HG03025 (cell line): ENCODE measurements at regions not wholly inside any gene's neighbourhood (a gene's known extent, or its start where the extent isn't known, plus 50 kb on each side); places are given as distances from the start of the nearest gene placed in this dataset.

Experiments used
- ATAC-seq: cut with Tn5 transposase; IDR thresholded peaks from one replicate; pipeline ENCODE4 v1.9.1; 2021; ENCODE audit warnings: mild to moderate bottlenecking, moderate library complexity; ENCODE audit not compliant: unreplicated experiment, low FRiP score

DNA sequence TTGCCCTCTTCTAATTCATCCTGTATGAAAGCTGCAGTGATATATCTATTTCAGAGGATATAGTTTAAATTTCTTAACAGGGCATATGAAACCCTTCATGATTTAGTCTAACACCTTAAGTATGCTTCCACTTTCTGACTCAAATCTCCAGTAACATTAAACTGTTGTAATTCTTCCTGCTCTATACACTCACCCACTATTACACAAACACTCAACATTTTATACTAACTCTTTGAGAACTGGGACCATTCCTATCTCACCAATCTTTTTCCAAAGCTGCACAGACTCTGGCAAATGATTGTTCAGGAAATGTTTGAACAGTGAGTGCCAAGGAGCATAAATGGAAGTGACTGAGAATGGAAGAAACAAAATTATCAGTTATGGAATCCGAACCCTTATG is 560.4 kb upstream of the DPPA4 start:
- no peak for ATAC-seq

- no peak for ATAC-seq
Measured at GRCh38 chr3:109899925-109900324, 562.6 kb upstream of the DPPA4 start.

DNA sequence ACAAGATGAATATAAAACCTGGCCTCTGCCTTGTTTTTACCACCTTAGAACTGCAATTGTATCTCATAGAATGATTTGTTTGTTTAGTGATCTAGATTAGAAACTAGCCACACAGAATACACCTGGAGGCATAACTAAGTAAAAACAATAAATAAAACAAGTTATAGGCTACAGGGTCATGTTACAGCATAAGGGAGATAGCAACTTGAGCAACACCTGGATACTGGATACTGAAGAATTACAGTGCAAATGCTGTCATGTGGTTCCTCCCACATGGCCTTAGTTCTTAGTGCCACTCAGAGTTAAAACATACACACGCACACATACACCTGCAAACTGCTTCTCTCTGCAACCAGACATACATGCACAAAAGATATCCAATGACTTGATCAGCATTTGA is 563.4 kb upstream of the DPPA4 start:
- ATAC-seq, result no peak

DNA sequence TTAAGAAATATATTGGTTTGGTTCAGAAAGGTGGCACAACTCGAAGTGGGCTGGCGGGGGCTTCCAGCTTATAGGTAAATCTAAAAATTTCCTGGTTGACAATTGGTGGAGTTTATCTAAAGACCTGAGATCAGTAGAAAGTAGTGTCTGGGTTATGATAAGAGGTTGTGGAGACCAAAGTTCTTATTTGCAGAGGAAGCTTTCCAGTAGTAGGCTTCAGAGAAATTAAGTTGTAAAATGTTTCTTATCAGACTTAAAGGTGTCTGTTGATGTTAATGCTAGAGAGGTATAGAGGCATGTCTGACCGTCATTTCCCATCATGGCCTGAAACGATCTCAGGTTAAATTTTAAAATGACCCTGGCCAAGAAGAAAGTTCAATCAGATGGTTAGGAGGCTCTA is 565.2 kb upstream of the DPPA4 start:
- ATAC-seq, result no peak

DNA sequence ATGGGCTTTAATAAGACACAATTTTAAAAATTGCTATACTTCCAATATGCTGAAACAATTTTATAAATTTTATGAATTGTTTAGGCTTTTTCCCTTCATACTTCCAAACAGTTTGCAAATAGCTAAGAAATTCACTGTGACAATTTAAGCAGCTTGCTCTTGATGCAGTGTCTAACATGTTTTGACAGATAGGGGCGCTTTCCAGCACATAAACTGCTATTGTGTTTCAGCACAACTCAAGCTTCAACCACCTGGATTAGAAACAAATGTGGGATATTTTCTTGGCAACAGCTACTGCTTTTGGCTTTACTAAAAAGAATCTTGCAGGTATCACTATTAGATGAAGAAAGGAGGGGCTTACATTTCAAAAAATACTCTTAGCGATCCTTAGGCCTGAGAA is 565.8 kb upstream of the DPPA4 start:
- no peak for ATAC-seq

GRCh38 chr3:109910772-109911171 is 573.4 kb upstream of the DPPA4 start:
- ATAC-seq, result no peak

- no peak for ATAC-seq
Measured at GRCh38 chr3:109918740-109919139, 581.4 kb upstream of the DPPA4 start.

DNA sequence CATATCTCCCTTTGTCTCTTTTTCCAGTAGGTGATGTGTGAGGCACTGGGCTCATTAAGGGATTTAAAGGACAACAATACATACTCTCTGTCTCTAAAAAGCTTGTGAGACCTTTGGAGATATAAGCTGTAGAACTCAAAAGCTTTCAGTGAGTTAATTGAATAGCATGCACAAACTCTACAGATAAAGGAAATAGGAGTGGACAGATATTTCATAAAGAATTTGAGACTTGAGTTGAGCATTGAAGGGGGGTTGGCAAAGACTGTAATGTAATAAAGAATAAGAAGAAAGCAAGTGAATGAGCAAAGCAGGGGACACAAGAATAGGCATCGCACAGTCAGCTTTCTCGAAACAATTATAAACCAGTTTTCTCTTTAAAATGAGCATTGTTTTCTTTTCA is 583.4 kb upstream of the DPPA4 start:
- no peak for ATAC-seq

DNA sequence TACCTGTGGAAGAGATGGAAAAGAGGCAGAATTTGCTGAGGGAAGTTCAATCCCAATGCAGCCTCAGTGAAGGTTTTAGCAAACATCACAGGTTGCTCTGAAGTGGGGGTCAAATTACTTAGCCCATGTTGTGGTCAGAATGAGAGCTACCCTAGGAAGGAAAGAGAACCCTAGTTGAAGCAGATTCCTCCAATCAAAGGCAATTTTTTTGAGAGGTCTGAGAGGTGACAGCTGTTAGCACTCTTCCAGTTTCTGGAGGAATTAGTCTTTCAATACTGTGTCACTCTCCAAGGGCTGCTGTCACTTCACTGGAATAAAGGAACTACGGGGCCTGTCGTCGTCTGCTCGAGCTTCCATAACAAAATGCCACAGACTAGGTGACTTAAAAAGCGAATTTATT is 584.2 kb upstream of the DPPA4 start:
- no peak for ATAC-seq

DNA sequence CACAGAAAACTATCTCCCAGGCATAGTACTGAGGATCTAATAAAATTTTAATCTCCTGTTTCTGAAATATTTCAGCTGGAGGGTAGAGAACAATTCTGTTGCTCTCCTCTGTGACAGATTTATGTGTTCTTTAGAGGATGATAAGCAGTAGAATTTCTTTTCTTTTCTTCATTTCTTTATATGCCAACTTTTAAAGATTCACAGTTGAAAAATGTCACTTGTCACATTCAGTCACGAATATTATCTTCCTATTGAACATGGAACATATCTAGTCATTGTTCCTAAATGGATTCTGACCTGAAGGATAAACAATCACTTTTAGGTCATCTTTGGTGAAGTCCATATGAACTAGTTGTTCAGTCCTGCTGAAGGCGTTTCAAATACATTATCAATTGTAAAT is 585.5 kb upstream of the DPPA4 start:
- no peak for ATAC-seq

DNA sequence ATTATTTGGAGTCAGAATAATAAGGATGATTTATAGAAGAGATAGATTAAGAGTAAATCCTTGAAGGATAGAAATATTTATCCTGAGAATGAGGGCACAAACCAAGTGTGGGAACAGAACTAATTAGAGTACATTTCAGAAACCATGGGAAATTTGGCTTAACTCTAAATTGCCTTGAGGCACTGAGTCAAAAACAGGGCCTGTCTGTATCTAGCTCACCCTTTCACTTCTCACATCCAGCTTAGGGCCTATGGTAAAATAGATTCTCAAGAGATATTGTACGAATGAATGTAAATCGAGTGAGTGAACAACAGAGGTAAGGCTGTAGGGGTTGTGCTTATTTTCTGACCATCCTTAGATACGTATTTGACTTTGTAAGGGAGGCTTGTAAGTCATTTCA is 586.1 kb upstream of the DPPA4 start:
- ATAC-seq, result no peak

DNA sequence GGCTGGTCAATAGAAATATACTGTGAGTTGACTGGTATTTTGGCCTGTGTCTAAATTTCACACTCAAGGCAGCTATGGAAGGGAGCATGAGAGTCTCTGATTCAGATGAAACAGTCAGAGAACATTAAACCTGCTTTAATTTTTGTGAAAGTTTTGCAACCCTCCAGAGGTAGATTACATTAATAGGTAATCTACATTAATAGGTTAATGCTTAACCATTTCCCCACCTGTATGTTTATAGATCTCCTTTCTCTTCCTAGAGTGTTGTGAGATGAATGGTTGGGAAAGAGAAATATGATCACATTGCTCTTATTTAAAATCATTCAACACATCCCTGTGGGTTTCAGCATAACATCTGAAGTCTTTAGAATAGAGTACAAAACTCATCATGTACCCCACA is 586.9 kb upstream of the DPPA4 start:
- ATAC-seq, result no peak

DNA sequence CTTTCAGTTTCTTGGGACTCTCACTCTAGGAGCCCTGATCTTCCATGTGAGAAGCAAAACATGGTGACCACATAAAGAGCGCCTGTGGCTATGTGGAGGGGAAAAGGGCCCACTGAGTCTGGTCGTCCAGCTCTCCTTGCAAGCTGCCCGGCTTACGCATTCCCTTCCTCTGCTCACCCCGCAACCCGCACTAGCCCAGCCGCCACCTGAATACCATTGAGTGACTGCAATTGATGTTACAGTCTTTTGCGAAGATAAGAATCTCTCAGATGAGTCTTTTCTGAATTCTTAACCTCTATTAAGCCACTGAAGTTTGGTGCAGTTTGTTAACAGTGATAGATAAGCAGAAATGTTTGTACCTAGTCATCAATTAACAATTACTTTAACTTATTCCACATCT is 589.0 kb upstream of the DPPA4 start:
- no peak for ATAC-seq

DNA sequence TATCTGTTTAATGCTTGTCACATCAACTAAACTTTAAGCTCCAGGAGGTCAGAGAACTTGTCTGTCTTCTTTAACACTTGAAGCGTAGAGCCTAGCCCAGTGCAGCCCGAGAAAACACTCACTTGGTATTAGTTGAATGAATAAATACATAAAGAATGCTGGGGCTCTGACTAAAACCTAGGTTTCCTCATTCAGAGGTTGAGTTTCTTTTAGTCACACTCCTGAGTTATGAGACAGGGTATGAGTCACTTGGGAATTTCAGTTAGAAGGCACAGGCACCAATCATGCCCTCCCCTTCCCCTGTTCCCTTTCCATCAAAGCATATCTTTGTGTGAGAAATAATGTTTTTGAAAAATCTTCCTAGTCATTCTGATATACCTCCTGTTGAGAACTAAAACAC is 589.8 kb upstream of the DPPA4 start:
- ATAC-seq, result no peak

DNA sequence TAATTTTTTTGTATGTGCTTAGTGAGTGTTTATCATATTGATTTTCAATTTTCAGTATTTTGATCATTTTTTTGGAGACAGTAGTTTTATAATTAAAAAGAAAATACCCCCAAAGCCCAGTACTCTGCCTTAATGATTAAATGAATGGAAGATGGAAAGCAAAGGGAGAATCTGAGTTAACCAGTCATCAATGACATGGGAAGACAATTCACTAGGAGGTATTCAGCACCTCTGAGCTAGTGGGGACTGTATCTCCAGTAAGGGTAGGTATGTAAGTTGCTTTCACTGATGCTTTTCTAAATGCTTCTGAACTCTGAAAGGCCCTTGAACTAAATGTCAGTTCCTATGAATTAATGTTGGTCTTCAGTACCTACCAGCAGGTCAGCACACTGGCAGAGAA is 590.4 kb upstream of the DPPA4 start:
- ATAC-seq, result no peak

GRCh38 chr3:109930582-109930981 is 593.2 kb upstream of the DPPA4 start:
- no peak for ATAC-seq

DNA sequence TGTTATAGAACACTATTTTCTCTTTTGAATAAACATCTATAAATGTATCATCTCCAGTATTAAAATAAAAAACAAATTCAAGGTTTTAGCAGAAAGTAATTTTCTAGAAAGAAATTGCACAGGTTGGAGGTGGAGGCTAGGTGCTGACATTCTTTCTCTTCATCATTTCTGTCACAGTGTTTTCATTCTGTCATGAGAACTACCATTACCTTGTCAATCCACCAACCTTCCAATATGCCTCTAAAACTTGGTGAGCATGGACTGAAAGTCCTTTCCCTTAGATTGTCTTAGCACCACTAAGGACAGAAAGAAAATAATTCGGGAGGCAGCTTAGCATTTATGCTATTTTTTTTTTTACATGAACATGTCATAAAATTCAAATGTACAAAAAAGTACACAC is 596.2 kb upstream of the DPPA4 start:
- ATAC-seq, result no peak

DNA sequence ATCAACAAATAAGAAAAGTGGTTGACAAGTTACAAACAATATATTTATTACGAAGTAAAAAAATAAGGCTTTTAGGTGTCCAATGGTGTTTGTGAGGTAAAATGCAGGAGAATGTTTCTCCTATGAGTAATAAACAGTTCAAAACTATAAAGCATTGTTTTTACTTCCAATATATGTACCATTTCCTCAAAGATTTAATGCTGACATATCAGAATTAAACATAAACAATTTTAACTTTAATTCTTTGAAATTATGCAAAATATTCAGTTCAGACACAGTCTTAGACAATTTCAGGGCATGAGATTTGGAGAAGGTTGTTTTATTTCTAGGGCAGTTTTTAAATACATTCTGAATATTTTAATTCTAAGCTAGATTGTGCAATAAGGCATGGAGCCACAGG is 602.5 kb upstream of the DPPA4 start:
- no peak for ATAC-seq

- no peak for ATAC-seq
Measured at GRCh38 chr3:109943181-109943580, 605.8 kb upstream of the DPPA4 start.

DNA sequence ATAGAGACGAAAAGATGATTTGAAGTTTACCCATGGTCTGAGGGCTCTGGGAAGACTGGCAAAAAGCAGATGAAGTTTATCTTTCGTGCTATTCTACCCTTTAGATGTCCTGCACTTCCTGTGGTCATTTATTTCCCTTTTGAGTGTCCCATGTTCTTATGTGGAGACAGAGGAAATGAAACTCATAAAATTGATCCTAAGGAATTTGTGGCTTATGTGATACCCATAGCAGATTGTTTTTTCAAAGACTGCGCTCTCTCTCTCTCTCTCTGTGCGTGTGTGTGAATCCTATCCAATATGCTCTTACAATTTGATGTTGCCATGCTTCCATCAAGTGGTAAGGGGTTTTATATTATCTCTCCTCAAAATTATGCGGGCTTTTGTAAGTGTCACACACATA is 607.5 kb upstream of the DPPA4 start:
- no peak for ATAC-seq

- no peak for ATAC-seq
Measured at GRCh38 chr3:109952924-109953323, 615.6 kb upstream of the DPPA4 start.

DNA sequence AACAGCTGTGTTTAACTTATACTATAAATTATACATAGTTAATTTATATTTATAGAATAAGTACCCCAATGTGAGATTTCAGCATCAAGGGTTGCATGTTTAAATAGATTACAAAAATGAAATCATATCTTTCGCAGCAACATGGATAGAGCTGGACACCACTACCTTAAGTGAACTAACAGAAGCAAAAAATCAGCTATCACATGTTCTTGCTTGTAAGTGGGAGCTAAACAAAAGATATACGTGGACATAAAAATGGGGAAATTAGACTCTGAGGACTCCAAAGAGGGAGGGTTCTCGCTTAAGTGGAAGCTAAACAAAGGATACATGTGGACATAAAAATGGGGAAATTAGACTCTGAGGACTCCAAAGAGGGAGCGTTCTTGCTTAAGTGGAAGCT is 626.5 kb upstream of the DPPA4 start:
- ATAC-seq, result no peak

DNA sequence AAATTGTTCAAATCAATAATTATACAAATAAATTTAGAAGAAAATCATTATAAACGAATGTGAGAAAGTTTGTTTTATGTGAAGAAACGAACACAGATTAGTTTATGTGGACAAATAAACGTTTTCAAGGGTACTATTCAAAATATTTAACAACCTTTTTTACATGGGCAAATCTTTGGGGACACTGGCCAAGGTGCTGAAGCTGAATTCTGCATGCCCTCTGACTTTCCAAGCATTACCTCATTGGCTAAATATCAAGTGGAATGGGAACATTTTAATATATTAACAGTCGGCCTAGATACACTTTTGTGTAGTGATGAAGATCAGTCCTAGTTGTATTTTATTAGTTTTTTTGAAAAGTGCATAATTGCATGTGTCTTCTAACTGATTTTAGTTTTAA is 636.4 kb upstream of the DPPA4 start:
- no peak for ATAC-seq

DNA sequence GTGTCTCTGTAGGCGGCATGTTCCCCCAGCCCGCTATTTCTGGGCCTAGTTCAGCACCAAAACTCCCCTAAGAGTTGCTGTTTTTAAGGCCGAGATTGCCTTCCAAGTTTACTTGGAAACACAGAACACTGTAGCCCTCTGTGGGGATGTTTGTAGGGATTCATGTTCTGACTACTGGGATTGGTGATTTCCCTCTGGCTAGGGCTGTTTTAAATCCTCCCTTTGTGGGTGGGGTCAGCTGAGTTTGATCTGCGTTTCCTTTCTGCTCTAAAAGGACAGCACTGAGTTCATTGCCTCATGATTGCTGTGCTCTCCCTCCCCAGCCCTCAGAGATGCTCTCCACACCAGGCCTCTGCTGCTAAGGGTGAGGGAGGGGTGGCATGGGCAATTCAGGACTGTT is 640.6 kb upstream of the DPPA4 start:
- ATAC-seq, result no peak
